GM19438 (cell line): ENCODE measurements at regions not wholly inside any gene's neighbourhood (a gene's known extent, or its start where the extent isn't known, plus 50 kb on each side); places are given as distances from the start of the nearest gene placed in this dataset.
"Not testable (repeated sequence)": the region's sequence is repeated elsewhere in the genome, so short reads cannot be mapped to it uniquely, and the experiment has no call there.

Source experiments
- ATAC-seq: cut with Tn5 transposase; IDR thresholded peaks from one replicate; pipeline ENCODE4 v1.9.1; 2021; ENCODE audit warnings: low read depth; ENCODE audit not compliant: unreplicated experiment

DNA sequence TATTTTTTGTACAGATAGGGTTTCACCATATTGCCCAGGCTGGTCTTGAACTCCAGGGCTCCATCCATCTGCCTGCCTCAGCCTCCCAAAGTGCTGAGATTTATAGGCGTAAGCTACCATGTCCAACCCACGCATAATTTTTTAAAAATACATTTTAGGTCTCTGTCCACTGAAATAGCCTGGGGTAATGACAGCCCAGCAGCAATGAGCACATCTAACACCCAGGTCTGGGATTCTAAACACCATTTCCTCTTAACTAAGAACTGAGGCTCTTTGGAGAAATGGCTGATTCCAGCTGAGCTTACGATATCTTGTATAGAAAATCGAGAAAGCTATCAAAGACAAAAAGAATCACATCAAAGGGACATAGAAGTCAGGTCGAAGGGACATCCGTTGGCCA lies 245.3 kb downstream of the PARN start:
- ATAC-seq: no peak

DNA sequence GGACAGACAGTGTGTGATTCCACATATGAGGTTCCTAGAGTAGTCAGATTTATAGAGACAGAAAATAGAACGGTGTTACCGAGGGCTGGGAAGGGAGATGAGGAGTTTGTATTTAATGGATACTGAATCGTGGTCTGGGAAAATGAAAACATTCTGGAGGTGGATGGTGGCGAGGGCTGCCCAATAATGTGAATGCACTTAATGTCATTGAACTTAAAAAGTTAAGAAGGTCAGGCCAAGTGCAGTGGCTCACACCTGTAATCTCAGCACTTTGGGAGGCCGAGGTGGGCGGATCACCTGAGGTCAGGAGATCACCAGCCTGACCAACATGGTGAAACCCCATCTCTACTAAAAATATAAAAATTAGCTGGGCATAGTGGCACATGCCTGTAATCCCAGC lies 246.2 kb downstream of the PARN start:
- ATAC-seq: not testable (repeated sequence)

DNA sequence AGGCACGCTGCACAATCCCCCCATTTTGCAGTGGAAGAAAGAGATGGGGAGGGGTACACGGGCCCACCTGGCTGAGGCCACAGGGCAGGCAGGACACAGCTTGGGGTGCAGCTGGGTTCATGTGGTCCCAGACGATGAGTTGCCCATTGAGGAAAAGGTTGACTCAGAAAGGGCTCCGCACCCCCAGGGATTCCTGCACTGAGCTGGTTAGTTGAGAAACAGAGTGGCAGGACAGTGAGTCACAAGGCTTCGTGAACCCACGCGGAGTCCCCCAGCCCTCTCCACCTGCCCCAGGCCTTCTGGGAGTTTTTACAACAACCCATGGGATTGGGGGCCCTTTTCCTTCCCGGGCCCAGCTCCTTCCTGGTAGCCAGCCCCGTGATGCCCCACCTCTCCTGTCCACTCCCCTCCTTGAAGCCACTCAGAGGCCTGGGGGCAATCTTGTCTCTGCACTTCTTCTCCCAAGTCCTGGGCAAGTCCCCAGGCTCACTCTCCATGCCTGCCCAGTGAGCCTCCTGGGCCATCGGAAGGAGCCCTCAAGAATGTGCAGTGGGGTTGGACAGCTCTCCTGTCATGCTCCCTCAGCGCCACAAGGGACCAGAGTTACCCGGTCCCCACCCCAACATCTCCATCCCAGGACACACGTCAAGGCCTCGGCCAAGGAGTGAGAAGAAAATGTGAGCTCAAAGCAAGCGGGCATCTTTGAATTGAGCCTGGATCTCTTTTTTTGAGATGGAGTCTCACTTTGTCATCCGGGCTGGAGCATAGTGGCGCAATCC lies 251.2 kb downstream of the PARN start:
- ATAC-seq: no peak

DNA sequence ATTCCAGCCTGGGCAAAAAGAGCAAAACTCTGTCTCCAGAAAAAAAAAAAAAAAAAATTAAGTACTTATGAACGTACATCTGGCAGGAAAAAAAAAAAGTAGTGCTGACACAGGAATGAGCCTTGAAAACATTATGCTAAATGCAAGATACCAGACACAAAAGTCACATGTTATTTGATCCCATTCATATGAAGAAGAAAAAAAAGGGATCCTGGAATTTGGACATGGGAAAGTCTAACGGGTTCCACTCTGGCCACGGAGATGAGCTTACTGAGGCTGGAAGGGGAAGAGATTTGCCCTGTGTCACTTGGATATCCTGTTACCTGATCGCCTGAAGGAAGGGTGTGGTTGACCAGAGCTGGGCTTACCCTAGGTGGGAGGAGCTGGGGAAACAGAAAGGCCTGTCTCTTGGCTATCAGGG lies 251.9 kb downstream of the PARN start:
- no peak for ATAC-seq

DNA sequence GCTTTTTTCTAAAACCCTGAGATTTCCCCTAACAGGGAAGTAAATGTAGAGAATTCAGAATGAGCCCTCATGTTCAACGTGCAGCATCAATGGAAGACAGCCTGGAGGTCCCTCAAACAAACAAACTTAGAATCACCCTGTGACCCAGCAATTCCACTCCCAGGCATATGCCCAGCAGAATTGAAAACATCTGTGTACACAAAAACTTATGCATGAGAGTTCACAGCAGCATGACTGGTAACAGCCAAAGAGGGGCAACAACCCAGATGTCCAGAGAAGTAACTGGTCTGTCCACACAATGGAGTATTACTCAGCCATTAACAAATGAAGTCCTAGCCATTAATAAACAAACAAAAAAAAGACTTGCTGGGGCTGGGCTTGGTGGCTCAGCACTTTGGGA lies 252.7 kb downstream of the PARN start:
- no peak for ATAC-seq

DNA sequence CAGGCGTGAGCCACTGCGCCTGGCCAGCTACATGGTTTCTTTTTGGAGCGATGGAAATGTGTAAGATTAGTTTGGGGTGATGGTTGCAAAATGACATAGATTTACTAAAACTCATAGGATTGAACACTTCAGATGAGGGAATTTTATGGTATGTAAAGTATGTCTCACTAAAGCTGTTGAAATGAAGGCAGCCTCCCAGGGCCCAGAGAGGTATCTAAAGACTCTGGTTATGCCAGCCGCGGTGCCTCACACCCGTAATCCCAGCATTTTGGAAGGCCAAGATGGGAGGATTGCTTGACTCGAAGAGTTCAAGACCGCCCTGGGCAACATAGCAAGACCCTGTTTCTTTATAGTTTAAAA lies 254.9 kb downstream of the PARN start:
- ATAC-seq: no peak

DNA sequence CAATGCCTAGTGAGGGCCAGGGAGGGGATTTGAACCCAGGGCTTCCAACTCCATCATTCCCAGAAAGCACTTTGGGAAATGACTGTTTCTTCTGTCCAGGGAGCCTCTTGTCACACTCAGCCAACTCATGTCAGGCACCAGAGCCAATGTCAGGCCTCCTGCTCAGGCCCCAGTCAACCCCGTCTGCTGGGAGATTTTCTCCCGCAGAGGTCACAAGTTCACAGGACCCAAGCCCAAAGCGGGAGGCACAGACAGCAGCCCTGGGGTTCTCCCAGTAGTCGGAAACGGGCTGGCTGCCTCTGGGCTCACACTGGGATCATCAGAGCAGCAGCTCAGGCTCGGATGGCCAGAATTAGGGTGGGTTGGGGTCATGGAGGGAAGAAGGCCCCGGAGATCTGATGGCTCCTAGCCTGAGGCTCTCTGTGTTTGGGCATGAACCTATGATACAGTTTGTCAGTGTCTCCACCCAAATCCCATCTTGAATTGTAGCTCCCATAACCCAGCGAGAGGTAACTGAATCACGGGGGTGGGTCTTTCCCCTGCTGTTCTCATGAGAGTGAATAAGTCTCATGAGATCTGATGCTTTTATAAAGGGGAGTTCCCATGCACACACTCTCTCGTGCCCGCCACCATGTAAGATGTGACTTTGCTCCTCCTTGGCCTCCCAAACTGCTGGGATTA lies 255.5 kb downstream of the PARN start:
- ATAC-seq: no peak

DNA sequence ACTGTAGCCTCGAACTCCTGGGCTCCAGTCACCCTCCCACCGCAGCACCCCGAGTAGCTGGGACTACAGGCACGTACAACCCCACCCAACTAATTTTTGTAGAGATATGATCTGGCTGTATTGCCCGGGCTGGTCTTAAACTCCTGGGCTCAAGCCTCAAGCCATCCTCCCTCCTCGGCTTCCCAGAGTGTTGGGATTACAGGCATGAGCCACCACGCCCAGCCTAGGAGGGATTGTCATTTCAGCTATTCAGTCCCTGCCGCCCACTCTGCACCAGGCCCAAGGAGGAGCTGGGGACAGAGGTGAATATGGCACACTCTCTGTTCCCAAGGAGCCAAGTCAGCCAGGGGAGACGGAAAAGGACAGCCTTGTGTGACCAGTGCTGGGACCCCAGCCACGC lies 256.2 kb downstream of the PARN start:
- ATAC-seq: no peak

DNA sequence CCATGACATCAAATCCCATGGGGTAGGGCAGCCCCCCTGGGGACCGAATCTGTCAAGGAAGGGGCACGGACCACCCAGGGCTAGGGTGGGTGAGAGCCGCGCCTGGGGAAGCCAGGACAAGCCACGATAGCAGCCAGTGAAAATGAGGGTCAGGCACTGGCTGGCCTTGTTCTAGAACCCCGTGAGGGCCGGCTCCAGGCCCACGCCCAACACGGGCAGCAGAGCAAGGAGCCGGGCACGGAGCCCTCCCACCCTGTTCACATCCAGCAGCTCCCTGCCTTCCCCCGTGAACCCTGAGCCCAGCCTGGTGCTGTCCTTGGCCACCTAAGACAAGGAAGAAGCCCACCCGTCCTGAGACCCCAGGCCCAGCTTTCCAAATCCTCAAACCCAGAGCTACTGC lies 256.7 kb downstream of the PARN start:
- ATAC-seq: no peak

DNA sequence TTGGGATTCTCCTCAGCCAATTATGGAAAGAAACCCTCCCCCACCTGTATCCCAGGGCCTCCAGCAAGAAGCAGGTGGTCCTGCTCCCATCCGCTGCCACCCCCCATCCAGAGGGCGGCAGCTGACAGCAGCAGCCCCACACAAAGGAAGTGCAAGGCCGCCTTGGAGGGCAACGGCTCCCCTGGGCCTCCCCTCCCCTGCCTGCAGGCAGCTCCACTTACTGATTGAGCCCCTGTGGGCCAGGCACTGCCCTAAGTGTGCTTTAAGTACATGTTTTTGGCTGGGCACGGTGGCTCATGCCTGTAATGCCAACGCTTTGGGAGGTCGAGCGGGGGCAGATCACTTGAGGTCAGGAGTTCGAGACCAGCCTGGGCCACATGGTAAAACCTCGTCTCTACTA lies 257.6 kb downstream of the PARN start:
- no peak for ATAC-seq

DNA sequence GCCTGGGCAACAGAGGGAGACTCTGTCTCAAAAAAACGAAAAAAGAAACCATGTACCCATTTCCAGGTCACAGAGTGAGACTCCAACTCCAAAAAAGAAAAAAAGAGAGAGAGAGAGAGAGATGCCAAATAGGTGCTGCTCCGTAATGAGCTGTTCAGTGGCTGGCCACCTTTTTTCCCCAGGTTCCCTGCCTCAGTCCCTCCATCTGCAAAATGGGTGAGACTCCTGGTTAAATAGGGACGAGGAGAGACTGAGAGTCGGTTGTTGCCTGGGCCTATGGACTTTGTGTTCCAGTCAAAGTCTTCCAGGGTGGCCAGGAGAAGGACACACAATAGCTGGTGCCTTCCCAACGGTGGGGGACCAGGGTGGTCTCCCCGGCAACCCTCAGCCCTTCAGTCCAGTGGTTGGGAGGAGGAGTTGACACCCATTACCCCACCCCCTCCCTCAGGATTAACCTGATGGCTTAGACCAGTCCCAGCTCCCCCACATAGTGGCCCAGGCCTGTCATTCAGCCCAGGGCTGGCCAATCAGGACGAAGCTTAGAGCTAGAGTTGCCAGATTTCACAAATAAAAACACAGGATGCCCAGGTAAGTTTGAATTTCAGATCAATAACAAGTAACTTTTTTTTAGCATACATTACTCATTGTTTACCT lies 258.2 kb downstream of the PARN start:
- no peak for ATAC-seq

DNA sequence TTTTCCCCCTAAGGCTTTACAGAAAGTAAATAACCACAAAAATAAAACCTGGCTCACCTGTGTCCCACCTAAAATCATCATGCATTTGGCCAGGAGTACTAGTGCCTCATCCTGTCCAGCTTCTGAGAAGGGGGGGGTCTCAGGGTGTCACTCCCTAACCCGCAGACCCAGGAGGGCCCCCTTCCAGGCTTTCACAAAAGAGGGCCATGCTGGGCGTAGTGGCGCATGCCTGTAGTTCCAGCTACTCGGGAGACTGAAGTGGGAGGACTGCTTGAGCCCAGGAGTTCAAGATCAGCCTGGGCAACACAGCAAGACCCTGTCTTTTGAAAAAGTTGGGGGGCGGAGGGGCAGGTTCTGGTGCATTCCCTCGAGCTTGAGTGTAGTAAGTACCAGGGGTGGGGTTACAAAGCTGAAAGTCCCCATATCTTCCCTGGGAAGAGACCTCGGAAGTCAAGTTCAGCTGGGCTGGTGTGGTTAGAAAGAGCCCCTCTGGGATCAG lies 259.3 kb downstream of the PARN start:
- no peak for ATAC-seq

DNA sequence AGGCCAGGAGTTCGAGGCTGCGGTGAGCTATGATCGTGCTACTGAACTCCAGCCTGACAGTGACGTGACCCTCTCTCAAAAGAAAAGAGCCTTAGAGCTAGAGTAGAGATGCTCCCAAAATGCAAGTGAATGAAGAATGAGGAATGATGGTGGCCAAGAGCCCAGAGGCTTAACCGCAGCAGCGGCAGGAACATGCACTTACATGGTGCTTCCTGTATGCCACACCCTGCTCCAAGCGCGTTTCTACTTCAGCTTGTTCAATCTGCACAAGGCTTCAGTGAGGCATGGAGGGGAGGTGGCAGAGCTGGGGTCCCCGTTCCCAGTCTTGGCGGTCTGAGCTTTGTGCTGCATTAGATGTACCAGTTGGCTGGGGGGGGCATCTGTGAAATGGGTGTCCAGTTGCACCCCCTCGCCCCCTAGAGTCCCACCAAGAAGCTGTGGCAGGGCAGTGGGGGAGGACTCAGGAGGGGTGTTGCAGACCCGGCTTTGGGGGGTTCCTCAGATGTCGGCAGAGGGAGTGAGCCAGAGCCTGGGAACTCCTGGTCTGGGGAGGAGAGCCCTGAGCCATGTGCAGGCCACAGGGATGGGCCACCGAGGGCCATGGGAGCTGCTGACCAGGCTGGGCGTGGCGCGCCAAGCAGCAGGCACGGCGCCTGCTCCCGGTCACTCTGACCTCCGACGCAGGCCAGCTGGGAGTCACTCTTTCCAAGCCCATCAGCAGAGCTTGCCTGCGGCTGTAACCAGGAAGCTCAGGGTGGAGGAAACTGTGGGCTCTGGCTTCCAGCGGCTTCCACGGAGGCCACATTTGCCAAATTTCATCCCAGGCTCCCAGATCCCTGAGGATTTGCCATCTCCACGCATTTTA lies 260.1 kb downstream of the PARN start:
- ATAC-seq: no peak

DNA sequence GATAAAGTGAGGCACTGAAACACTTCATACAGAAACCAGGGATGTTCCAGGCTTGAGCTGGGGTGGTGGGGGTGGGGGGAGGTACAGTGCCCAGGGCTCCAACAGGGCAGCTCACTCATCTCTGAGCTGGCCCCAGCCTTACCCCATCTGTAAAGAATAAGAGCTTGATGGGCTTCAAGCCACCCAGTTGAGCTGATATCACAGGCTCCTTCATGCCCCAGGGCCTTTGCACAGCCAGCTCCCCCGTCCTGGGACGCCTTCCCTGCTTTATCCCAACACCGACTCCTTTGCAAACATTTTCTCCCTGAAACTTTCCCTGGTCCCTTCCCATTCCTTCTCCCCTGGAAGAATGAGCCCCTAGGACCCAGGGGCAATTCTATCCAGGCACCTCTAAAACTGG lies 261.7 kb downstream of the PARN start:
- ATAC-seq: no peak

DNA sequence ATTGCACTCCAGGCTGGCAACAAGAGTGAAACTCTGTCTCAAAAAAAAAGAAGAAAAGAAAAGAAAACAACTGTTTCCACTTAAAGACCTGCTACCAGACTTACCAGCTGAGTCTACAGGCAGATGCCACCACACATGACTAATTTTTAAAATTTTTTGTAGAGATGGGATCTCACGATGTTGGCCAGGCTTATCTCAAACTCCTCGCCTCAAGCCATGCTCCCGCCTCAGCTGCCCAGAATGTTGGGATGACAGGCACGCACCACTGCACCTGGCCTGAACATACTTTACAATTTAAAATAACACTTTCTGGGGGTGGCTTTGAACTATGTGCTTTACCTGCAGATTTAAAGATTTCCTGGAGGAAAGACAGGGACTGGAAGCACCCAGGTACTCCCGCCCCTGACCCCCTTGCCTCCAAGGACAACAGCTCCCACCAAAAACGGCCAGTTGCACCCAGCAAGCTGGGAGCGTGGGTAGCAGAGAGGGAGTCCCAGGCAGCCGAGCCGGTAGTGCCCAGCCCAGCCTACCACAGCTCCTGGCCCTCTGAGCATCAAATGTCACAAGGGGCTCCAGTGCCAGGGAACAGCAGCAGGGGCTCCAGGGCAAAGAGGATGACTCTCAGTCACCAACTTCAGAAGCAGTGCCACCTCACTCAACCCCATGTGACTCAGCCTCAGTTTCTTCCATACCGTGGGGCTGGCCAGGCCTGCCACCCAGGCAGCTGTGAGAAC lies 262.9 kb downstream of the PARN start:
- no peak for ATAC-seq

DNA sequence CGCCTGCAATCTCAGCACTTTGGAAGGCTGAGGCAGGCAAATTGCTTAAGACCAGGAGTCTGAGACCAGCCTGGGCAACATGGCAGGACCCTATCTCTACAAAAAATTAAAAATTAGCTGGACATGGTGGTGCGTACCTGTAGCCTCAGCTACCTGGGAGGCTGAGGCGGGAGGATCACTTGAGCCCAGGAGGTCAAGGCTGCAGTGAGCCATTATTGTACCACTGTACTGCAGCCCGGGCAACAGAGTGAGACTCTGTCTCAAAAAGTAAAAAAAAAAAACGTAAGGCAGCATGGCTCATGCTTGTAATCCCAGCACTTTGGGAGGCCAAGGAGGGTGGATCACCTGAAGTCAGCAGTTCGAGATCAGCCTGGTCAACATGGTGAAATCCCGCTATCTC lies 263.6 kb downstream of the PARN start:
- ATAC-seq: no peak

DNA sequence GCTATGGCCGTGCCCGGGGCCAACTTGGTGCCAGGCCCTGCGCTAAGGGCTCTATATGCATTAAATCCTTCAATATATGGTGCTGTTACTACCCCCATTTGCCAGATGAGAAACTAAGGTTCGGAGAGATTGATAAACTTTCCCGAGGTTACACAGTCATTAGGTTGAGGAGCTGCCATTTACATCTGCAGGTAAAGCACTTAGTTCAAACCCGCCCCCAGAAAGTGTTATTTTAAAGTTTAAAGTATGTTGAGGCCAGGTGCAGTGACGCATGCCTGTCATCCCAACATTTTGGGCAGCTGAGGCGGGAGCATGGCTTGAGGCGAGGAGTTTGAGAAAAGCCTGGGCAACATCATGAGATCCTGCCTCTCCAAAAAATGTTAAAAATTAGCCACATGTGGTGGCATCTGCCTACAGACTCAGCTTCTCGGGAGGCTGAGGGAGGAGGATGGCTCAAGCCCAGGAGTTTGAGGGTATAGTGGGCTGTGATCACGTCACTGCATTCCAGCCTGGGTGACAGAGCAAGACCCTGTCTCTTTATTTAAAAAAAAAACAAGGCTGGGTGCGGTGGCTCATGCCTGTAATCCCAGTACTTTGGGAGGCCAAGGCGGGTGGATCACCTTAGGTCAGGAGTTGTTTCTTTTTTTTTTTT lies 264.7 kb downstream of the PARN start:
- ATAC-seq: no peak

DNA sequence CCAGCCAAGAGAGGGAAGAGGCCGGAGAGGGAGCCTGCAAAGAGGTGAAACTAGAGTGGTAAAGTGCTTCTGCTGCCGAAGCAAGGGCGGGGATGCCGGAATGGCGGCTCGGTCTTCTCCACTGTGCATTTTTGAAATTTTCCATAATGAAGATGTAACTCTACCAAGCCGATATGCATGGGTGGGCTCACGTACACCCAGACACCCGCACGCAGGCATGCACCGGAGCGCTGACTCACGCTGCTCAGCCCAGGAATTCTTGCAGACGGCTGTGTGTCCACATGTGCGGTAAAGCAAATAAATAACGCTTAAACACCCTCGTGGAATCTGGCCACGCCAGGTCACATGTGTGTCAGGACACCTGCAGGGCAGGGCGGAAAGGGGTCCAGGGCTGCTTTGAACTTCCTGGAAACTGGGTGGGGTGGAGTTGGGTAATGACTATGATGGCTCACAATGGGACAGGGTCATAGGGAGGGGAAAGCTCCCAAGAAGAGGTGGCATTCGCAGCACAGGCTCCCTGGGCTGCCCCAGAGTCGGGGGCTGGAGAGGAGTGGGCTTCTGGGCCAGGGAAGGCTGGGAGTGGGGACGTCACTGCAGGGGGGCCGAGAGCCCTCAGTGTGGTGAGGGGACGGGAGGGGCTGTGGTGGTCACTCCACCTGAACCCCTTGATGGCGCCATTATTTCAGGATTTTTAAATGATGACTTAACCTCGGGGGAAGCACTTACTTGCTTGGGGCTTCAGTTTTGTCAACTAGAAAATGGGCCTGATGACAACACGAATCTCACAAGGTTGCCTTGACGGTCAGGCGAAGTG lies 265.5 kb downstream of the PARN start:
- no peak for ATAC-seq

DNA sequence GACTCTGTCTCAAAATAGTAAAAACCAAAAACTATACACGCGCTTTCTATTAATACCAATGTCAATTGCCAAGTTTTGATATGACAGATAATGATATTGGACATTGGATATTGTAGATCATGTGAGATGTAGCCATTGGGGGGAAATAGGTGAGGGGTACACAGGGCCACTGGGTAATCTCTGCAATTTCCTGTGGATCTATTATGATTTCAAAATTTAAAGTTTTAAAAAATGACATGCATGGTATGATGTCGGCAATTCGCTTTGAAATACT lies 266.0 kb downstream of the PARN start:
- ATAC-seq: no peak
